CD4-positive, CD25-positive, alpha-beta regulatory T cell (primary cell): ENCODE measurements at regions not wholly inside any gene's neighbourhood (a gene's known extent, or its start where the extent isn't known, plus 50 kb on each side); places are given as distances from the start of the nearest gene placed in this dataset.

Experiments
- ATAC-seq, 2 donors: fragments of 150-1000 bp; cut with Tn5 transposase; one replicate each; pipeline ENCODE4 v1.10.0; 2021; ENCODE audit warnings: low read depth in 2 of 2, moderate number of reproducible peaks in 2 of 2, moderate library complexity in 1 of 2
- DNase-seq, 3 donors: peaks; one replicate each; pipeline versions ENCODE4 v3.0.0 to v3.0.0-alpha.2; 2012 to 2022; ENCODE audit warnings: mixed read lengths in 1 of 3
- H3K27ac ChIP-seq: one replicate; pipeline ENCODE4 v1.7.0; 2013; ENCODE audit warnings: mild to moderate bottlenecking, low read length; ENCODE audit not compliant: insufficient read depth, poor library complexity, severe bottlenecking
- H3K27me3 ChIP-seq: one replicate; pipeline ENCODE4 v1.7.0; 2013; ENCODE audit warnings: low read length; ENCODE audit not compliant: control insufficient read depth, insufficient read depth
- H3K36me3 ChIP-seq: one replicate; pipeline ENCODE4 v1.7.0; 2013; ENCODE audit warnings: mild to moderate bottlenecking, low read length, moderate library complexity; ENCODE audit not compliant: control insufficient read depth, insufficient read depth
- H3K4me1 ChIP-seq: 2 replicates; pipeline ENCODE4 v1.7.0; 2013; ENCODE audit warnings: mild to moderate bottlenecking, low read length; ENCODE audit not compliant: insufficient read depth, control insufficient read depth, poor library complexity, severe bottlenecking
- H3K4me3 ChIP-seq: one replicate; pipeline ENCODE4 v1.7.0; 2013; ENCODE audit warnings: low read depth, mild to moderate bottlenecking, low read length, moderate library complexity
- H3K9me3 ChIP-seq, 2 experiments: 1 replicate in 1 of 2; 2 replicates in 1 of 2; pipeline ENCODE4 v1.7.0; 2013; ENCODE audit warnings: low read length in 2 of 2, mild to moderate bottlenecking in 1 of 2, moderate library complexity in 1 of 2; ENCODE audit not compliant: control insufficient read depth in 2 of 2
- H3K27ac Mint-ChIP-seq, 3 donors: one replicate each; pipeline ENCODE4 v1.8.0; 2020 to 2022; ENCODE audit warnings: mild to moderate bottlenecking in 3 of 3, mixed read lengths in 3 of 3, moderate library complexity in 2 of 3
- H3K27me3 Mint-ChIP-seq: one replicate; pipeline ENCODE4 v1.8.0; 2022; ENCODE audit warnings: mild to moderate bottlenecking, mixed read lengths
- H3K36me3 Mint-ChIP-seq: one replicate; pipeline ENCODE4 v1.8.0; 2020; ENCODE audit warnings: mixed read lengths
- H3K4me1 Mint-ChIP-seq, 4 donors: one replicate each; pipeline ENCODE4 v1.8.0; 2020 to 2022; ENCODE audit warnings: mixed read lengths in 4 of 4, mild to moderate bottlenecking in 1 of 4
- H3K4me3 Mint-ChIP-seq, 4 donors: one replicate each; pipeline ENCODE4 v1.8.0; 2020 to 2022; ENCODE audit warnings: mild to moderate bottlenecking in 4 of 4, mixed read lengths in 4 of 4, moderate library complexity in 3 of 4
- H3K9me3 Mint-ChIP-seq, 7 donors: one replicate each; pipeline ENCODE4 v1.8.0; 2020 to 2022; ENCODE audit warnings: mixed read lengths in 7 of 7, mild to moderate bottlenecking in 3 of 7, moderate library complexity in 2 of 7

DNA sequence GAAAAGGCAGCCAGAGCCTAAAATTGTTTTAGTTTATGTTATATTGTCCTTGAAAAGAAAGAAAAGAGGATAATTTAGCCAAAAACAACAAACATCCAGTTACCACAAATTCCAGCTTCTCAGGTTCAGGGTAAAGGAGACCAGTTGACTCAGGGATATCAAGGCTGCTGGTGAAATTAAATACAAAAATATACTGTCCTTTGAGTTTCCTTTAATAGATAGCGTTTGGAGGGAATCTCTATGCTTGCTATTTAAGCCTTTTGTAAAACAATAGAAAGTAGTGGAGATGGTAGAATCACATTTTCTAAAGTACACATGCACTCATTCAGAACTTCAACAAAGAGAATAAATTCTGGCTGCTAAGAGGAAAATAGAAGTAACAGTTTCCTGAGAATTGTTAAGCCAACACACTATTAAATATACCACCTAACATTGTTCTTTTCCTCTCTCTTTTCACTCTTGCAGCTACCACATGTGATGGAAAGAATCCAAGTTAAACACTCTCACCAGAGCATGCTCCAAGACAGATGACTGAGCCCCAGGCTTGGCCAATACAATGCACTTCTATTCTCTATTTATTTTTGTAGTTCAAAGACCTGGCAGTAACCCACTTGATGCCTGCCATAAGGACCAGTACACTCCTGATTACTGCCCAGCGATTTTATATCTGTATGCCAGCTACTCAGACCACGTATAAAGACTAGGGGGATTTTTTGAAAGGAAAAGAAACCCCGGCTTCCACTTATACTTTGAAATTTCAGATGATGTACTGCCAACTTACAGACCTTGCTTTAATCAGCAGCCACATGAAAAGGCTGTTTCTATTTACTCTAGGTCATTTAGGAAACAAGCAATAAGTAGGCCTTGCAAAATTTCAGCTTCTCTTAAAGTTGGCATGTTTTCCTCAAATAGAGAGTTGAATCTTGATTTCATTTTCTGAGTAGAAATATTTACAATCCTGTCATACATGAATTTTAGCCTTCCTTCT lies 756.9 kb downstream of the FAT4 start:
- no peak overlapping the region for H3K27ac Mint-ChIP-seq
- no peak overlapping the region for H3K4me3 Mint-ChIP-seq
- H3K4me1 Mint-ChIP-seq = no peaks in the 10 kb centered on the region
- DNase-seq (no peak), ATAC-seq (no peak)
- H3K36me3 Mint-ChIP-seq = no peaks in the 10 kb centered on the region
- Histone ChIP-seq H3K36me3 (no peaks in the 10 kb centered on the region), H3K27me3 (no peaks in the 10 kb centered on the region), H3K9me3 (no peaks in the 10 kb centered on the region), H3K4me3 (no peak overlapping the region), H3K4me1 (no peaks in the 10 kb centered on the region), H3K27ac (no peak overlapping the region)
- no peaks in the 10 kb centered on the region for H3K27me3 Mint-ChIP-seq
- H3K9me3 Mint-ChIP-seq = peaks cover 0 to 18% (median 4%) of the 10 kb centered on the region in 7 donors

DNA sequence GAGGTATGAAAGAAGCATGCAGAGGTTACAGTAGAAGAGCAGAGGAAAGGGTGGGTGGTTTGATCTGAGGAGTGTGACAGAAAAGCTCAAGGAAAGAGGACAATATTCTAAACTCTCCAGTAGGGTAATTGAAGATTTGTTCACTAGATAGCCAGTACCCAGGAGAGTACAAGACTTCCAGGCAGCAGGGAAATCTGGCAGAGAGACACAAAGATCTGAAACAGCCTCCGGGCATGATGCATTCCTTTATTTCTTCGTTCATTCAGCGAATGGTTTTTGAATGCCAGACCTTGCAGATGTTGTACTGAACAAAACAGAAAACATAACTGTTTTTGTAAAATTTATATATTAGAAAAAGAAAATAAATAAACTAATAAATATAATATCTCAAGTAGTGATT lies 766.6 kb downstream of the FAT4 start:
- Histone ChIP-seq H3K4me3 (no peak overlapping the region), H3K9me3 (no peaks in the 10 kb centered on the region), H3K27ac (no peak overlapping the region), H3K4me1 (no peaks in the 10 kb centered on the region), H3K27me3 (no peaks in the 10 kb centered on the region), H3K36me3 (no peaks in the 10 kb centered on the region)
- no peaks in the 10 kb centered on the region for H3K4me1 Mint-ChIP-seq
- H3K9me3 Mint-ChIP-seq = peaks cover 4 to 9% (median 5%) of the 10 kb centered on the region in 7 donors
- no peak overlapping the region for H3K27ac Mint-ChIP-seq
- no peaks in the 10 kb centered on the region for H3K36me3 Mint-ChIP-seq
- ATAC-seq (no peak), DNase-seq (no peak)
- H3K27me3 Mint-ChIP-seq = no peaks in the 10 kb centered on the region
- no peak overlapping the region for H3K4me3 Mint-ChIP-seq

DNA sequence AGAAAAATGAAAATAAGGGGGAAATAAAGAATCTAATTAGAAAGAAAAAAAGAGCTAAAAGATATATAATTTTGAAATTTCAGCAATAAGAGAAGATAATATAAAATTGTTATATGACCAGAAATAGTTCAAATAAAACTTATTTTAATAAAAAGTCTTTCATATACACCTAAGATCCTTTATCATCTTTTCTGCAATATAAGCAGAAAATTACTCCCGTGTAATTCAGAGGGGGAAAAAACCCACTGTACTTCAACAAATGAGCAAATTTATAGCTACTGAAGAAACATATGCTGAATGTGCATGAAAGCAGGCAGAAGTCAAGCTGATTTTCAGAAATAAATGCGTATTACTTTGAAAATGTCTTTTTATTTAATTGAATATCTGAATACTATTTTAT lies 771.3 kb downstream of the FAT4 start:
- H3K27me3 Mint-ChIP-seq = no peaks in the 10 kb centered on the region
- no peaks in the 10 kb centered on the region for H3K4me1 ChIP-seq
- H3K9me3 Mint-ChIP-seq = peaks cover 2 to 17% (median 7%) of the 10 kb centered on the region in 7 donors
- H3K4me3 Mint-ChIP-seq = no peak overlapping the region
- H3K9me3 ChIP-seq = no peaks in the 10 kb centered on the region
- no peaks in the 10 kb centered on the region for H3K4me1 Mint-ChIP-seq
- H3K27ac Mint-ChIP-seq = no peak overlapping the region
- H3K27ac ChIP-seq = no peak overlapping the region
- no peaks in the 10 kb centered on the region for H3K36me3 ChIP-seq
- H3K4me3 ChIP-seq = no peak overlapping the region
- H3K36me3 Mint-ChIP-seq = no peaks in the 10 kb centered on the region
- no peaks in the 10 kb centered on the region for H3K27me3 ChIP-seq
- DNase-seq (no peak), ATAC-seq (no peak)

DNA sequence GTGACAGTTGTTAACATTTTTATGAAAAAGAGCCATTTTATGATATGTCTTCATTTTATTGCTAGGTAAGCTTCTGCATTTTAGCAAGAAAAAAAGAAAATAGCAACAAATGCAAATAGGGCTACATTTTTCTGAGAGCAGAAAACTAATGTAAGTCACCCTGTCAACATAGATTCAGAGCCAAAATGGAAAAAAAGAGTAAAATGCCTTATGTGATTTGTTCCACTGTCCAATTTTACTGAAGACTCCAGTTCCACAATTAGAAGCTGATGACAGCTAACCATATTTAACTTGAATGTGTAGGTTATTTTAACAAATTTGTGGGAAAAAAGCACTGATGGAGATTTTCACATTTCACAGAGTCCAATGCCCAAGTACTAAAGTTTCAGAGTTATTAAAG lies 772.3 kb downstream of the FAT4 start:
- Histone ChIP-seq H3K4me1 (no peaks in the 10 kb centered on the region), H3K27me3 (no peaks in the 10 kb centered on the region), H3K36me3 (no peaks in the 10 kb centered on the region), H3K4me3 (no peak overlapping the region), H3K27ac (no peak overlapping the region), H3K9me3 (no peaks in the 10 kb centered on the region)
- no peaks in the 10 kb centered on the region for H3K27me3 Mint-ChIP-seq
- H3K9me3 Mint-ChIP-seq = peaks cover 0 to 10% (median 3%) of the 10 kb centered on the region in 7 donors
- DNase-seq = no peak
- H3K36me3 Mint-ChIP-seq = no peaks in the 10 kb centered on the region
- no peak for ATAC-seq
- no peak overlapping the region for H3K4me3 Mint-ChIP-seq
- H3K4me1 Mint-ChIP-seq = no peaks in the 10 kb centered on the region
- no peak overlapping the region for H3K27ac Mint-ChIP-seq

DNA sequence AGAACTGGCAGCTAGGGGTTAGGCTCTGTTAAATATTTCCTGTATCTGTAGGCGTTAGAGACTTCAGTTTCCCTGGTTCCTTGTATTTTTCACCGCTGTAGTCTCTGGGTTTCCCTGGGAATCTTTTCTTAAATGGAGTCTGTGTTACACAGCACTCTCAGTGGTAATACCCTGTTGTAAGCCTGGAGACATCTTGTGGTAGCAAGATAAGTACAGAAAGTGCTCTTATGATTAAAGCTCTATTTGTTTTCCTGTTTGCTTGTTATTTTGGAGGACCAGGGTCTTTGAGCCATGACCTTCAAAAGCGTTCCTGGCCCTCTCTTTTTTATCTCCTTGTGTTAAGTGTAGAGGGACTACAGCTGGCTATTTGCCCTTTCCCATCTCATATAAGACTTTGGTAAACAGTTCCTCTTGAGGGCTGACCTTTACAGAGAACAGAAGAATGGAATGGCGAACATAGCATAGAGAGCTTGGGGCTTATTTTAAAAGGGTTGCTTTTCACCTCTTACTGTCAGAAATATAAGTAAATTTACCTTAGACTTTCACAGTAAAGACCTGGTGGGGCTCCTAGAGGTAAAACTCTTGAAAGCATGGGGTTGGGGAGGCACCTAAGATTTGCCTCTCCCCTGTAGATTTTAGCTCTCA lies 782.5 kb downstream of the FAT4 start:
- no peaks in the 10 kb centered on the region for H3K9me3 ChIP-seq
- ATAC-seq (no peak), DNase-seq (no peak)
- no peak overlapping the region for H3K27ac ChIP-seq
- H3K36me3 ChIP-seq = no peaks in the 10 kb centered on the region
- Mint-ChIP-seq H3K36me3 (no peaks in the 10 kb centered on the region), H3K4me1 (no peaks in the 10 kb centered on the region), H3K9me3 (peaks cover 2 to 22% (median 5%) of the 10 kb centered on the region in 7 donors), H3K27ac (no peak overlapping the region), H3K27me3 (no peaks in the 10 kb centered on the region), H3K4me3 (no peak overlapping the region)
- no peaks in the 10 kb centered on the region for H3K4me1 ChIP-seq
- H3K27me3 ChIP-seq = no peaks in the 10 kb centered on the region
- no peak overlapping the region for H3K4me3 ChIP-seq

DNA sequence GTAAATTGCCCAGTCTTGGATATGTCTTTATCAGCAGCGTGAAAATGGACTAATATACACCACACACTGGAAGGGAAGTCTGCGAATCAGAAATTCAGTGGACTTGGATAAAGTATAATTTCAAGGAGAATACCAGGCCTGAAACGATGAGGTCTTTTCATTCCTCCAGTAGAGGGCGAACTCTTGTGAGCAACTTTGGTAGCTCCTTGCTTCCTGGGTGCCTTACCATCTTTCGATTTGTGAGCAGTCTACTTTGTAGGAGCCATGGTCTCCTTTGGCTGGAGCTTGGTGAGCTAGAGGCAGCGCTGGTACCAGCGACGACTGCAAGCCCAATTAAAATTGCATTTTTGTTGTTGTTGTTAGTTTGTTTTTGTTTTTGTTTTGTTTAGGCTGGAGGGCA lies 791.9 kb downstream of the FAT4 start:
- Histone ChIP-seq H3K27me3 (no peaks in the 10 kb centered on the region), H3K4me3 (no peak overlapping the region), H3K27ac (no peak overlapping the region), H3K4me1 (no peaks in the 10 kb centered on the region), H3K36me3 (no peaks in the 10 kb centered on the region), H3K9me3 (peaks cover 0 to 3% of the 10 kb centered on the region in 2 experiments)
- Mint-ChIP-seq H3K9me3 (peaks cover under 1 to 11% (median 4%) of the 10 kb centered on the region in 7 donors), H3K4me1 (no peaks in the 10 kb centered on the region), H3K36me3 (no peaks in the 10 kb centered on the region), H3K27me3 (no peaks in the 10 kb centered on the region), H3K27ac (no peak overlapping the region), H3K4me3 (no peak overlapping the region)
- ATAC-seq = no peak
- no peak for DNase-seq

DNA sequence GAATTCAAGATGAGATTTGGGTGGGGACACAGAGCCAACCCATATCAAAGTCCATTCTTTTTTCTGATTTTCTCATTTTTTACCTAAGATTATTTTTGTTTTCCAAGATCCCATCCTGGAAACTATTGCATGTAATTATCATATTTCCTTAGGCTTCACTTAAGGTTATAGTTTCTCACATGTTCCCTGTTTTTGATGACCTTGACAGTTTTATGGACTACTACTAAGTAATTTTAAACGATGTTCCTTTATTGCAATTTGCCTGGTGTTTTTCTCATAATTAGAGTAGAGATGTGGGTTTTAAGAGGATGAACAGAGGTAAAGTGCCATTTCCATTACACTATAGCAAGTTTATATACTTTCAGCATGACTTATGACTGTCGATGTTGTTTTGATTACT lies 795.1 kb downstream of the FAT4 start:
- Mint-ChIP-seq H3K27ac (no peak overlapping the region), H3K36me3 (no peaks in the 10 kb centered on the region), H3K4me1 (no peaks in the 10 kb centered on the region), H3K9me3 (peaks cover 3 to 19% (median 11%) of the 10 kb centered on the region in 7 donors), H3K27me3 (no peaks in the 10 kb centered on the region), H3K4me3 (no peak overlapping the region)
- ATAC-seq (no peak), DNase-seq (no peak)
- H3K9me3 ChIP-seq = peaks cover 0 to 9% of the 10 kb centered on the region in 2 experiments
- H3K27me3 ChIP-seq = no peaks in the 10 kb centered on the region
- H3K4me3 ChIP-seq = no peak overlapping the region
- no peaks in the 10 kb centered on the region for H3K36me3 ChIP-seq
- H3K4me1 ChIP-seq = no peaks in the 10 kb centered on the region
- no peak overlapping the region for H3K27ac ChIP-seq
